ENCODE measurements at regions not wholly inside any gene's neighbourhood (a gene's known extent, or its start where the extent isn't known, plus 50 kb on each side); places are given as distances from the start of the nearest gene placed in this dataset.

DNA sequence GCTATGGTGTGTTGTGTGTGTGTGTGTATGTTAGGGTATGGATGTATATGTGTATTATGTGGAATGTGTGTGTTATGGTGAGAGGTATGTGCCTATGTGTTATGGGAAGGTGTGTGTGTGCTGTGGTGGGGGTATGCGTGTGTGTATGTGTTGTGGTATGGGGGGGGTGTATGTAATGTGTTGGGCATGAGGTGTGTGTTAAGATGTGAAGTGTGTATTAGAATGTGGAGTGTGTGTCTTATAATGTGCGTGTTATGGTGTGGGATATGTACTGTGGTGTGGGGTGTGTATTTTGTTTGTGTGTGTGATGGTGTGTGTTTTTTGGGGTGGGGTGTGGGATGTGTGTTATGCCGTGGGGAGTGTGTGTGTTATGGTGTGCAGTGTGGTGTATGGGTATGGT, 242.5 kb downstream of the RHOU start:
- no peak overlapping the region for H3K4me3 ChIP-seq
- DNase-seq (ENCODE audit: low spot score) = no peak
- no peaks in the 10 kb centered on the region for H3K9me2 ChIP-seq (replicated peaks; ENCODE audit: insufficient read depth)
- no peaks in the 10 kb centered on the region for H3K79me2 ChIP-seq
- no peaks in the 10 kb centered on the region for H3K36me3 ChIP-seq (replicated peaks; ENCODE audit: insufficient read depth, low read depth)
- peaks cover 7% of the 10 kb centered on the region for H3K4me1 ChIP-seq (ENCODE audit: insufficient read depth)
- no peak overlapping the region for H2AFZ ChIP-seq
- H3K9me3 ChIP-seq (ENCODE audit: low read depth) = no peaks in the 10 kb centered on the region
- WGBS (ENCODE audit: low lambda C conversion rate, missing lambda C conversion rate) = 94% methylated on average over 3 of the region's 3 CpGs
- H3K27ac ChIP-seq = no peak overlapping the region
- no peaks in the 10 kb centered on the region for H3K27me3 ChIP-seq
- H4K20me1 ChIP-seq (ENCODE audit: insufficient read depth, poor library complexity, severe bottlenecking) = no peaks in the 10 kb centered on the region
- TF ChIP-seq EZH2phosphoT487 (IDR thresholded peaks at IDR 0.05; ENCODE audit: low read depth, severe bottlenecking, unreplicated experiment) = no peak
- TF ChIP-seq, protein P1, sequence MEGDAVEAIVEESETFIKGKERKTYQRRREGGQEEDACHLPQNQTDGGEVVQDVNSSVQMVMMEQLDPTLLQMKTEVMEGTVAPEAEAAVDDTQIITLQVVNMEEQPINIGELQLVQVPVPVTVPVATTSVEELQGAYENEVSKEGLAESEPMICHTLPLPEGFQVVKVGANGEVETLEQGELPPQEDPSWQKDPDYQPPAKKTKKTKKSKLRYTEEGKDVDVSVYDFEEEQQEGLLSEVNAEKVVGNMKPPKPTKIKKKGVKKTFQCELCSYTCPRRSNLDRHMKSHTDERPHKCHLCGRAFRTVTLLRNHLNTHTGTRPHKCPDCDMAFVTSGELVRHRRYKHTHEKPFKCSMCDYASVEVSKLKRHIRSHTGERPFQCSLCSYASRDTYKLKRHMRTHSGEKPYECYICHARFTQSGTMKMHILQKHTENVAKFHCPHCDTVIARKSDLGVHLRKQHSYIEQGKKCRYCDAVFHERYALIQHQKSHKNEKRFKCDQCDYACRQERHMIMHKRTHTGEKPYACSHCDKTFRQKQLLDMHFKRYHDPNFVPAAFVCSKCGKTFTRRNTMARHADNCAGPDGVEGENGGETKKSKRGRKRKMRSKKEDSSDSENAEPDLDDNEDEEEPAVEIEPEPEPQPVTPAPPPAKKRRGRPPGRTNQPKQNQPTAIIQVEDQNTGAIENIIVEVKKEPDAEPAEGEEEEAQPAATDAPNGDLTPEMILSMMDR (IDR thresholded peaks at IDR 0.05; ENCODE audit: poor library complexity) = no peak
- no peak for TF ChIP-seq EZH2 (IDR thresholded peaks at IDR 0.05; ENCODE audit: borderline replicate concordance)
- no peak overlapping the region for H3K4me2 ChIP-seq

DNA sequence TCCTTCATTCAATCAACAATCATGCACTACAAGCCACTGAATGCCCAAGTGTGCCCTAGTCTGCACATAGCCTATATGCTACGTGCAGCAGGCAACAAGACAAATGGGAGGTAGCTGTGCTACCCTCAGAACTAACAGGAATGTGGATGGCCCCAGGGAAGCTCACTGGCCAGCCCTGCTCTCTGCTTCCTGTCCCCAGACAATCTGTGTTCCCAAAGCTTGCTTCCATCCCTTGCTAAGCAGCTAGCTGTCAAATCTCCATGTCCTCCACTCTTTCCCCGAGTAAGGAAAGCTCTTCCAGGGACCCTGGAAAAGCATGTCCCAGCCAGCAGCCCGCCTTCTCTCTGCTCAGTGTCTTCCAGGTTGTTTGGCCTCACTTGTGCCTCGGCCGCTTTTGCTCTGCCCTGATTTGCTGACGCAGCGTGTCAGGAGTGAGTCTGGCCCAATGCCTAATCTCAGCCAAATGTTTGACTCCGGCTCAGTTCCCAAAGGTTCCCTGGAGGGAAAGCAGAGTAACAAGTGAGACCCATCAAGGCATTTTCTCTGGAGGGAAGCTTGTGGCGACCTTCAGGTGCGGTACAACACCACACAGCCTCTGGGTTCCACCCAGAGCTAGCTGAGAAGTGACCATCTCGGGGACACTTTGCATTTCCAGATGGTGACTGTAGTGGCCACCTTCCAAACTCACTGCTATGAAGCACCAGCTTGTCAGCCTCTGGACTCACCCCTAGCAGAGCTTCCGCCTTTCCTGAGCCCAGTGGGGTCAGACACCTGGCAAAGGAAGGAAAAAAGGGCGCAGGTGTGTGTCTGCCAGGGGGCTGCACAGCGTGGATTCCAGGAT, 243.4 kb downstream of the RHOU start:
- Histone ChIP-seq H3K27ac (peak overlapping the region; percentile 46), H2AFZ (no peak overlapping the region), H3K9me2 (replicated peaks; ENCODE audit: insufficient read depth) (no peaks in the 10 kb centered on the region), H3K36me3 (replicated peaks; ENCODE audit: insufficient read depth, low read depth) (no peaks in the 10 kb centered on the region), H3K79me2 (no peaks in the 10 kb centered on the region), H3K27me3 (no peaks in the 10 kb centered on the region), H3K4me3 (no peak overlapping the region), H3K9me3 (ENCODE audit: low read depth) (no peaks in the 10 kb centered on the region), H3K4me1 (ENCODE audit: insufficient read depth) (peaks cover 7% of the 10 kb centered on the region), H3K4me2 (no peak overlapping the region), H4K20me1 (ENCODE audit: insufficient read depth, poor library complexity, severe bottlenecking) (no peaks in the 10 kb centered on the region)
- DNase-seq (ENCODE audit: low spot score) = peak; percentile 30
- WGBS (ENCODE audit: low lambda C conversion rate, missing lambda C conversion rate) = 50% methylated on average over 14 of the region's 14 CpGs
- no peak for TF ChIP-seq EZH2phosphoT487 (IDR thresholded peaks at IDR 0.05; ENCODE audit: low read depth, severe bottlenecking, unreplicated experiment)
- TF ChIP-seq, protein P1 (IDR thresholded peaks at IDR 0.05; ENCODE audit: poor library complexity) = no peak
- no peak for TF ChIP-seq EZH2 (IDR thresholded peaks at IDR 0.05; ENCODE audit: borderline replicate concordance)

DNA sequence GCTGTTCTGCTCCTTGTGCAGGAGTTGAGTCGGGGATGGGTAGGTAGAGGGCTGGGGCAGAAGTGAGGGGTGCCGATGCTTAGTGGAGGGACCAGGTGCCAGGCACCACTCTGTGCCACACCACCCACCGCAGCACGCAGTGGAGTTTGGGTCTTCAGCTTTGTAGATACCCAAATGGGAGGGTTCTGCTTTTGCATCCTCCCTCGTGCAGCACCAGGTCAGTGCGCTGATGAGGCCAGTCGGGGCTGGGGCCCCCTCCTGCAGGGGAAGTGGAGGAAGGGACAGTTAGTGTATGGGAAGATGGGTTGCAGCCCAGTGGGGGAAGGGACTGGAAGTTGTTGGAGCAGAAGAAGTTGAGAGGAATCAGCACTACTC, 244.0 kb downstream of the RHOU start:
- no peaks in the 10 kb centered on the region for H4K20me1 ChIP-seq (ENCODE audit: insufficient read depth, poor library complexity, severe bottlenecking)
- peaks cover 7% of the 10 kb centered on the region for H3K4me1 ChIP-seq (ENCODE audit: insufficient read depth)
- H3K4me3 ChIP-seq = no peak overlapping the region
- no peak for DNase-seq (ENCODE audit: low spot score)
- no peaks in the 10 kb centered on the region for H3K9me3 ChIP-seq (ENCODE audit: low read depth)
- no peak overlapping the region for H3K4me2 ChIP-seq
- H3K79me2 ChIP-seq = no peaks in the 10 kb centered on the region
- H3K27ac ChIP-seq = no peak overlapping the region
- no peak overlapping the region for H2AFZ ChIP-seq
- WGBS (ENCODE audit: low lambda C conversion rate, missing lambda C conversion rate) = 83% methylated on average over 7 of the region's 7 CpGs
- H3K36me3 ChIP-seq (replicated peaks; ENCODE audit: insufficient read depth, low read depth) = no peaks in the 10 kb centered on the region
- no peaks in the 10 kb centered on the region for H3K27me3 ChIP-seq
- TF ChIP-seq, protein P1 (IDR thresholded peaks at IDR 0.05; ENCODE audit: poor library complexity) = no peak
- no peak for TF ChIP-seq EZH2phosphoT487 (IDR thresholded peaks at IDR 0.05; ENCODE audit: low read depth, severe bottlenecking, unreplicated experiment)
- TF ChIP-seq EZH2 (IDR thresholded peaks at IDR 0.05; ENCODE audit: borderline replicate concordance) = no peak
- H3K9me2 ChIP-seq (replicated peaks; ENCODE audit: insufficient read depth) = no peaks in the 10 kb centered on the region

Measured in hepatocyte (in vitro differentiated cells).